H1 (cell line): ENCODE measurements at regions not wholly inside any gene's neighbourhood (a gene's known extent, or its start where the extent isn't known, plus 50 kb on each side); places are given as distances from the start of the nearest gene placed in this dataset.

Experiments used
- CTCF ChIA-PET: fragments of 300-600 bp; sonication (Branson Sonifier 250); formaldehyde crosslinking; loops from one replicate; lab custom pipeline; 2021; ENCODE audit not compliant: partially characterized antibody; lab: Charles Lee
- POLR2A ChIA-PET: fragments of 300-600 bp; sonication (Branson Sonifier 250); formaldehyde crosslinking; loops from one replicate; lab custom pipeline; 2021; ENCODE audit warnings: inconsistent platforms; ENCODE audit not compliant: partially characterized antibody; lab: Charles Lee
- DNase-seq, 2 experiments: peaks; one replicate each; pipeline versions ENCODE4 v3.0.0 to v3.0.0-alpha.2; 2010 to 2022; ENCODE audit warnings: low spot score in 2 of 2, low read depth in 1 of 2, mixed read lengths in 1 of 2
- FAIRE-seq: peaks from 2 replicates; lab custom pipeline; 2011; peaks lifted over from hg19 to GRCh38; lab: Jason Lieb, UNC
- H2AFZ ChIP-seq: 2 replicates; pipeline ENCODE4 v1.8.1; 2012; ENCODE audit warnings: low read length, inconsistent platforms
- H2AK5ac ChIP-seq: 2 replicates; pipeline ENCODE4 v1.6.1; 2013; ENCODE audit warnings: low read depth, low read length
- H2BK120ac ChIP-seq: replicated peaks from 2 replicates; pipeline ENCODE3; 2013; ENCODE audit warnings: low read depth, low read length, inconsistent platforms
- H2BK12ac ChIP-seq: 2 replicates; pipeline ENCODE4 v1.6.1; 2013; ENCODE audit warnings: low read depth, low read length
- H2BK15ac ChIP-seq: 2 replicates; pipeline ENCODE4 v1.6.1; 2013; ENCODE audit warnings: low read length
- H2BK20ac ChIP-seq: 2 replicates; pipeline ENCODE4 v1.6.1; 2013; ENCODE audit warnings: low read length
- H2BK5ac ChIP-seq: 2 replicates; pipeline ENCODE4 v1.6.1; 2013; ENCODE audit warnings: low read depth, low read length
- H3K14ac ChIP-seq: 2 replicates; pipeline ENCODE4 v1.6.1; 2013; ENCODE audit warnings: inconsistent platforms; ENCODE audit not compliant: insufficient read length
- H3K18ac ChIP-seq: 2 replicates; pipeline ENCODE4 v1.6.1; 2013; ENCODE audit warnings: low read length; ENCODE audit errors: extremely low read depth
- H3K23ac ChIP-seq: 2 replicates; pipeline ENCODE4 v1.6.1; 2013; ENCODE audit warnings: inconsistent platforms; ENCODE audit not compliant: insufficient read length
- H3K23me2 ChIP-seq: 2 replicates; pipeline ENCODE4 v1.6.1; 2013; ENCODE audit warnings: low read depth, low read length
- H3K27ac ChIP-seq: 2 replicates; pipeline ENCODE4 v1.6.1; 2011; ENCODE audit warnings: low read depth, low read length, inconsistent platforms
- H3K27me3 ChIP-seq, 4 experiments: replicated peaks in 1 of 4; 1 replicate in 1 of 4; 2 replicates in 3 of 4; pipeline versions ENCODE4 v1.6.1 to v1.8.1; 2011 to 2013; ENCODE audit warnings: low read length in 3 of 4, mild to moderate bottlenecking in 3 of 4, inconsistent platforms in 2 of 4, mixed read lengths in 2 of 4, moderate library complexity in 1 of 4; ENCODE audit not compliant: control insufficient read depth in 3 of 4, insufficient read depth in 3 of 4; ENCODE audit errors: extremely low read depth in 1 of 4
- H3K36me3 ChIP-seq, 4 experiments: 2 replicates each; pipeline versions ENCODE4 v1.6.1 to v1.8.1; 2011 to 2013; ENCODE audit warnings: mild to moderate bottlenecking in 4 of 4, low read length in 3 of 4, moderate library complexity in 2 of 4, control low read depth in 1 of 4, inconsistent platforms in 1 of 4; ENCODE audit not compliant: insufficient read depth in 4 of 4, control insufficient read depth in 2 of 4
- H3K4ac ChIP-seq: replicated peaks from 2 replicates; pipeline ENCODE3; 2013; ENCODE audit warnings: low read length, low read depth, mixed read lengths, inconsistent platforms; ENCODE audit not compliant: insufficient read length
- H3K4me1 ChIP-seq, 4 experiments: replicated peaks in 1 of 4; 1 replicate in 1 of 4; 2 replicates in 3 of 4; pipeline versions ENCODE4 v1.6.1 to v1.8.1; 2011 to 2013; ENCODE audit warnings: low read length in 3 of 4, inconsistent platforms in 2 of 4, mixed read lengths in 1 of 4; ENCODE audit not compliant: insufficient read depth in 4 of 4, control insufficient read depth in 3 of 4
- H3K4me2 ChIP-seq, 2 experiments: 2 replicates each; pipeline versions ENCODE4 v1.6.1 to v1.8.1; 2011 to 2013; ENCODE audit warnings: low read depth in 2 of 2, low read length in 2 of 2, control low read depth in 1 of 2, inconsistent platforms in 1 of 2, mild to moderate bottlenecking in 1 of 2; ENCODE audit not compliant: insufficient read depth in 1 of 2
- H3K4me3 ChIP-seq, 4 experiments: fragments of 200-600, 300-600 bp in 1 of 4; sonication (generic), shearing (Covaris generic), sonication (Bioruptor Twin) in 1 of 4; 2 replicates each; pipeline versions ENCODE4 v1.5.1 to v1.8.1; 2011 to 2016; ENCODE audit warnings: low read length in 4 of 4, low read depth in 3 of 4, control low read depth in 2 of 4, inconsistent platforms in 2 of 4, mild to moderate bottlenecking in 2 of 4, mixed read lengths in 1 of 4, moderate library complexity in 1 of 4; ENCODE audit not compliant: insufficient read depth in 2 of 4; ENCODE audit errors: extremely low read depth in 1 of 4
- H3K56ac ChIP-seq: replicated peaks from 2 replicates; pipeline ENCODE3; 2013; ENCODE audit warnings: low read depth, mild to moderate bottlenecking, mixed read lengths, low read length, inconsistent platforms; ENCODE audit not compliant: insufficient read length
- H3K79me1 ChIP-seq: 2 replicates; pipeline ENCODE4 v1.6.1; 2013; ENCODE audit warnings: low read depth, low read length, control low read depth
- H3K79me2 ChIP-seq, 2 experiments: 2 replicates each; pipeline versions ENCODE4 v1.6.1 to v1.8.1; 2012 to 2013; ENCODE audit warnings: low read length in 2 of 2, mild to moderate bottlenecking in 2 of 2, inconsistent platforms in 1 of 2; ENCODE audit not compliant: insufficient read depth in 2 of 2, control insufficient read depth in 1 of 2
- H3K9ac ChIP-seq, 4 experiments: replicated peaks in 1 of 4; 1 replicate in 1 of 4; 2 replicates in 3 of 4; pipeline versions ENCODE4 v1.6.1 to v1.8.1; 2011 to 2013; ENCODE audit warnings: low read depth in 3 of 4, low read length in 3 of 4, control low read depth in 2 of 4, mild to moderate bottlenecking in 2 of 4, moderate library complexity in 2 of 4, inconsistent platforms in 1 of 4; ENCODE audit errors: extremely low read depth in 1 of 4
- H3K9me3 ChIP-seq, 2 experiments: 2 replicates each; pipeline versions ENCODE4 v1.6.1 to v1.8.1; 2012 to 2013; ENCODE audit warnings: mild to moderate bottlenecking in 2 of 2, moderate library complexity in 2 of 2, control low read depth in 1 of 2, inconsistent platforms in 1 of 2, low read depth in 1 of 2, low read length in 1 of 2, mixed read lengths in 1 of 2; ENCODE audit not compliant: insufficient read depth in 2 of 2
- H4K20me1 ChIP-seq, 2 experiments: replicated peaks in 1 of 2; 2 replicates each; pipeline versions ENCODE3 to v1.8.1; 2011 to 2013; ENCODE audit warnings: inconsistent platforms in 2 of 2, low read length in 2 of 2, mild to moderate bottlenecking in 1 of 2; ENCODE audit not compliant: insufficient read depth in 2 of 2, control insufficient read depth in 1 of 2
- H4K5ac ChIP-seq: 2 replicates; pipeline ENCODE4 v1.6.1; 2013; ENCODE audit warnings: low read length, low read depth, mixed read lengths, inconsistent platforms; ENCODE audit not compliant: insufficient read length
- H4K8ac ChIP-seq: 2 replicates; pipeline ENCODE4 v1.8.0; 2013; ENCODE audit warnings: mild to moderate bottlenecking, moderate library complexity, low read length, inconsistent platforms; ENCODE audit not compliant: insufficient read depth; ENCODE audit errors: extremely low read depth
- H4K91ac ChIP-seq: replicated peaks from 2 replicates; pipeline ENCODE3; 2013; ENCODE audit warnings: low read length, mixed read lengths, inconsistent platforms; ENCODE audit not compliant: insufficient read length
- CREB1 ChIP-seq: IDR thresholded peaks from 2 replicates; pipeline ENCODE4 v1.6.1; 2012; ENCODE audit warnings: inconsistent platforms
- EZH2 ChIP-seq: fragments of 200-600 bp; sonication (generic); IDR thresholded peaks from 2 replicates; pipeline ENCODE4 v1.7.1; 2012; ENCODE audit warnings: low read depth, mild to moderate bottlenecking, moderate library complexity, low read length, inconsistent platforms; ENCODE audit not compliant: severe bottlenecking
- HDAC6 ChIP-seq: IDR thresholded peaks from one replicate; pipeline ENCODE4 v1.7.1; 2012; ENCODE audit warnings: low read depth, mild to moderate bottlenecking, inconsistent platforms, low read length, moderate library complexity
- JUND ChIP-seq: IDR thresholded peaks from 2 replicates; pipeline ENCODE4 v1.6.1; 2011; ENCODE audit warnings: mild to moderate bottlenecking, improper control_type of control experiment, low read length
- KDM4A ChIP-seq: IDR thresholded peaks from one replicate; pipeline ENCODE4 v1.7.1; 2012; ENCODE audit warnings: low read depth, mild to moderate bottlenecking, moderate library complexity, low read length, inconsistent platforms; ENCODE audit not compliant: severe bottlenecking
- MAX ChIP-seq: IDR thresholded peaks from 2 replicates; pipeline ENCODE4 v1.6.1; 2012; ENCODE audit warnings: inconsistent platforms
- NRF1 ChIP-seq: IDR thresholded peaks from 2 replicates; pipeline ENCODE4 v1.6.1; 2011; ENCODE audit warnings: mild to moderate bottlenecking, low read depth, low read length, improper control_type of control experiment
- PHF8 ChIP-seq: fragments of 200-600 bp; sonication (generic); conservative IDR thresholded peaks from 2 replicates; pipeline ENCODE4 v1.7.1; 2012; ENCODE audit warnings: low read depth, mild to moderate bottlenecking, inconsistent platforms, low read length, moderate library complexity
- POLR2A ChIP-seq, 2 experiments: IDR thresholded peaks; 1 replicate in 1 of 2; 2 replicates in 1 of 2; pipeline ENCODE4 v1.6.1; 2011; ENCODE audit warnings: low read depth in 2 of 2, low read length in 2 of 2, mild to moderate bottlenecking in 2 of 2; ENCODE audit errors: control extremely low read depth in 1 of 2
- RNF2 ChIP-seq: fragments of 200-900, 300-1000 bp; sonication (generic); IDR thresholded peaks from 2 replicates; pipeline ENCODE4 v1.7.1; 2016; ENCODE audit warnings: borderline replicate concordance, low read depth, mild to moderate bottlenecking, antibody characterized with exemption, low read length; ENCODE audit not compliant: poor library complexity, severe bottlenecking; ENCODE audit errors: missing control alignments
- SP2 ChIP-seq: IDR thresholded peaks from 2 replicates; pipeline ENCODE4 v1.6.1; 2012; ENCODE audit warnings: mild to moderate bottlenecking, low read length, inconsistent platforms
- TAF1 ChIP-seq: IDR thresholded peaks from 2 replicates; pipeline ENCODE4 v1.6.1; 2011; ENCODE audit warnings: mild to moderate bottlenecking, low read depth, low read length
- TEAD4 ChIP-seq: IDR thresholded peaks from 2 replicates; pipeline ENCODE4 v1.6.1; 2012; ENCODE audit warnings: low read depth, low read length, inconsistent platforms, mixed read lengths
- ZNF274 ChIP-seq: IDR thresholded peaks from 2 replicates; pipeline ENCODE4 v1.7.0; 2012; ENCODE audit warnings: low read length, borderline replicate concordance; ENCODE audit errors: extremely low read depth
- TF ChIP-seq, protein P1 (sequence below): IDR thresholded peaks from 2 replicates; pipeline ENCODE4 v1.6.1; 2011; ENCODE audit warnings: low read length, improper control_type of control experiment

DNA sequence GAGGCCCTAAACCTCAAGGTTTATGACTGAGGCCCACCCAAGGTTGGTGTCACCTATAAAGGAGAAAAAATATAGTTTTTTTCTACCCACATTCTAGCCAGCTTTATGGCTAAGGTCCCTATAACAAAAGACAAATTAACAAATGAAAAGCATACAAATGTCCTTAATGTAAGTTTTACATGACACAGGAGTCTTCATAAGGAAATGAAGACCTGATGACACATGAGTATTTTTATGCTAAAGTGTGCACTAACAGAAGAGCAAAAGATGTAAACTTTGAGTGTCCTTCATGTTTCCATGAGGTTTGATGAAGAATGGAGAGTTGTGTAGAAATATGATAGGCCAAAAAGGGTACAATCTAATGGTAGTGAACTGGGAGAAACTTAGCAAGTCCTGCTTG lies 114.7 kb upstream of the INTU start:
- Histone ChIP-seq H3K4me3 (peak overlapping the region in 1 of 4 experiments; percentile 22; a peak in 1 of 8 replicates), H3K27ac (no peak overlapping the region), H2AK5ac (no peak overlapping the region), H3K9me3 (no peaks in the 10 kb centered on the region; a peak in 1 of 4 replicates), H2BK20ac (no peak overlapping the region), H3K18ac (no peak overlapping the region), H3K9ac (no peak overlapping the region), H2AFZ (no peak overlapping the region), H3K4ac (no peak overlapping the region), H3K4me1 (peaks cover 0 to 4% (median 3%) of the 10 kb centered on the region in 4 experiments; a peak in 3 of 7 replicates), H3K23me2 (no peaks in the 10 kb centered on the region), H3K79me1 (no peaks in the 10 kb centered on the region), H3K36me3 (no peaks in the 10 kb centered on the region), H2BK12ac (0 out of 2 replicates have a peak overlapping the region, but pooled peaks have one; percentile 33), H4K8ac (no peak overlapping the region), H3K27me3 (no peaks in the 10 kb centered on the region), H4K5ac (no peak overlapping the region), H2BK120ac (peak overlapping the region; percentile 1), H4K20me1 (no peaks in the 10 kb centered on the region), H4K91ac (no peak overlapping the region), H3K23ac (no peak overlapping the region), H3K14ac (no peak overlapping the region), H2BK5ac (peak overlapping the region; percentile 5; the same call in 1 of the 2 replicates), H2BK15ac (no peak overlapping the region), H3K4me2 (peak overlapping the region in 1 of 2 experiments; percentile 33; a peak in 1 of 4 replicates), H3K79me2 (no peaks in the 10 kb centered on the region), H3K56ac (no peak overlapping the region)
- FAIRE-seq (no peak), DNase-seq (no peak)
- ChIA-PET CTCF (no interaction called here), POLR2A (interaction anchor here (0.7 kb wide), 1 partner anchor 354 kb away, joined by 3 read pairs; no protein-coding TSS in a partner anchor)
- TF ChIP-seq TEAD4 (no peak), CREB1 (no peak), KDM4A (no peak), EZH2 (no peak), JUND (no peak), RNF2 (no peak), PHF8 (no peak), NRF1 (no peak), ZNF274 (no peak), HDAC6 (no peak), SP2 (no peak), MAX (no peak), TAF1 (no peak), POLR2A (IDR thresholded peaks at IDR 0.05; ENCODE audit: control extremely low read depth in 1 of 2, low read depth in 2 of 2, low read length in 2 of 2) (no peak)
- TF ChIP-seq, protein P1, sequence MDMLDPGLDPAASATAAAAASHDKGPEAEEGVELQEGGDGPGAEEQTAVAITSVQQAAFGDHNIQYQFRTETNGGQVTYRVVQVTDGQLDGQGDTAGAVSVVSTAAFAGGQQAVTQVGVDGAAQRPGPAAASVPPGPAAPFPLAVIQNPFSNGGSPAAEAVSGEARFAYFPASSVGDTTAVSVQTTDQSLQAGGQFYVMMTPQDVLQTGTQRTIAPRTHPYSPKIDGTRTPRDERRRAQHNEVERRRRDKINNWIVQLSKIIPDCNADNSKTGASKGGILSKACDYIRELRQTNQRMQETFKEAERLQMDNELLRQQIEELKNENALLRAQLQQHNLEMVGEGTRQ = no peak
